WTC11 (cell line): ENCODE measurements at regions not wholly inside any gene's neighbourhood (a gene's known extent, or its start where the extent isn't known, plus 50 kb on each side); places are given as distances from the start of the nearest gene placed in this dataset.

ENCODE experiments used
- ATAC-seq: fragments of 200-7000 bp; cut with Tn5 transposase; 2 replicates; pipeline ENCODE4 v1.10.0; 2021; ENCODE audit warnings: mild to moderate bottlenecking, moderate library complexity
- CTCF ChIA-PET: fragments of 300-600 bp; sonication (Branson Sonifier 250); formaldehyde crosslinking; loops from one replicate; lab custom pipeline; 2021; ENCODE audit warnings: antibody characterized with exemption; lab: Charles Lee
- POLR2A ChIA-PET: fragments of 350-600 bp; sonication (Branson Sonifier 250); formaldehyde crosslinking; loops from one replicate; lab custom pipeline; 2021; ENCODE audit warnings: antibody characterized with exemption; lab: Charles Lee
- DNase-seq: peaks from one replicate; pipeline ENCODE4 v3.0.0; 2021; ENCODE audit warnings: low spot score
- H3K27ac Mint-ChIP-seq: 2 replicates; pipeline ENCODE4 v1.8.0; 2021; ENCODE audit warnings: mixed read lengths
- H3K27me3 Mint-ChIP-seq: 2 replicates; pipeline ENCODE4 v1.8.0; 2021; ENCODE audit warnings: low read depth, mild to moderate bottlenecking, moderate library complexity, mixed read lengths
- H3K36me3 Mint-ChIP-seq: 2 replicates; pipeline ENCODE4 v1.8.0; 2021; ENCODE audit warnings: mixed read lengths
- H3K4me1 Mint-ChIP-seq: 2 replicates; pipeline ENCODE4 v1.8.0; 2022; ENCODE audit warnings: mixed read lengths
- H3K4me3 Mint-ChIP-seq: 2 replicates; pipeline ENCODE4 v1.8.0; 2021; ENCODE audit warnings: mild to moderate bottlenecking, moderate library complexity, mixed read lengths
- H3K9me3 Mint-ChIP-seq: 2 replicates; pipeline ENCODE4 v1.8.0; 2021; ENCODE audit warnings: mixed read lengths
- ARID4B ChIP-seq: sonication (generic); formaldehyde crosslinking; IDR thresholded peaks from 2 replicates; pipeline ENCODE4 v1.8.0; 2023; ENCODE audit warnings: missing genetic modification reagents, mild to moderate bottlenecking, borderline replicate concordance
- CREB1 ChIP-seq: sonication (generic); formaldehyde crosslinking; IDR thresholded peaks from 2 replicates; pipeline ENCODE4 v1.8.0; 2023; ENCODE audit warnings: mild to moderate bottlenecking, missing genetic modification reagents
- CREM ChIP-seq: sonication (generic); formaldehyde crosslinking; IDR thresholded peaks from 2 replicates; pipeline ENCODE4 v1.8.1; 2022; ENCODE audit warnings: mild to moderate bottlenecking, missing genetic modification reagents, moderate library complexity
- E2F1 ChIP-seq: sonication (generic); formaldehyde crosslinking; IDR thresholded peaks from 2 replicates; pipeline ENCODE4 v1.8.0; 2022; ENCODE audit warnings: mild to moderate bottlenecking, missing genetic modification reagents
- GABPB1 ChIP-seq: sonication (generic); formaldehyde crosslinking; IDR thresholded peaks from 2 replicates; pipeline ENCODE4 v1.8.1; 2023; ENCODE audit warnings: mild to moderate bottlenecking, missing genetic modification reagents
- HMGXB4 ChIP-seq: sonication (generic); formaldehyde crosslinking; IDR thresholded peaks from 2 replicates; pipeline ENCODE4 v1.8.1; 2023; ENCODE audit warnings: mild to moderate bottlenecking, moderate library complexity, missing genetic modification reagents
- MAX ChIP-seq: sonication (generic); formaldehyde crosslinking; IDR thresholded peaks from 2 replicates; pipeline ENCODE4 v1.8.0; 2022; ENCODE audit warnings: mild to moderate bottlenecking, missing genetic modification reagents
- MXD4 ChIP-seq: fragments of 250-450 bp; sonication (Bioruptor Pico); IDR thresholded peaks from 2 replicates; pipeline ENCODE4 v1.8.0; 2021; ENCODE audit warnings: mild to moderate bottlenecking, moderate library complexity, borderline replicate concordance
- NR2C2 ChIP-seq: sonication (generic); formaldehyde crosslinking; IDR thresholded peaks from 2 replicates; pipeline ENCODE4 v1.8.0; 2022; ENCODE audit warnings: mild to moderate bottlenecking, missing genetic modification reagents
- PRDM15 ChIP-seq: sonication (generic); formaldehyde crosslinking; IDR thresholded peaks from 2 replicates; pipeline ENCODE4 v1.8.0; 2022; ENCODE audit warnings: missing genetic modification reagents
- TCF7 ChIP-seq: sonication (generic); formaldehyde crosslinking; IDR thresholded peaks from 2 replicates; pipeline ENCODE4 v1.8.0; 2022; ENCODE audit warnings: mild to moderate bottlenecking, low read depth, missing genetic modification reagents, moderate library complexity
- ZNF121 ChIP-seq: sonication (generic); formaldehyde crosslinking; IDR thresholded peaks from 2 replicates; pipeline ENCODE4 v1.8.0; 2023; ENCODE audit warnings: missing genetic modification reagents
- ZNF219 ChIP-seq: sonication (generic); formaldehyde crosslinking; IDR thresholded peaks from 2 replicates; pipeline ENCODE4 v1.8.0; 2023; ENCODE audit warnings: missing genetic modification reagents, mild to moderate bottlenecking, borderline replicate concordance
- ZNF671 ChIP-seq: fragments of 250-450 bp; sonication (Bioruptor Pico); IDR thresholded peaks from 2 replicates; pipeline ENCODE4 v1.8.0; 2021; ENCODE audit warnings: mild to moderate bottlenecking
- TF ChIP-seq, protein P1 (sequence below): sonication (generic); formaldehyde crosslinking; IDR thresholded peaks from 2 replicates; pipeline ENCODE4 v1.8.1; 2022; ENCODE audit warnings: mild to moderate bottlenecking, moderate library complexity, missing genetic modification reagents

- no peak for TF ChIP-seq ARID4B
Observed at GRCh38 chr4:34850421-34850820, 1393.9 kb downstream of the ARAP2 start (continued).

DNA sequence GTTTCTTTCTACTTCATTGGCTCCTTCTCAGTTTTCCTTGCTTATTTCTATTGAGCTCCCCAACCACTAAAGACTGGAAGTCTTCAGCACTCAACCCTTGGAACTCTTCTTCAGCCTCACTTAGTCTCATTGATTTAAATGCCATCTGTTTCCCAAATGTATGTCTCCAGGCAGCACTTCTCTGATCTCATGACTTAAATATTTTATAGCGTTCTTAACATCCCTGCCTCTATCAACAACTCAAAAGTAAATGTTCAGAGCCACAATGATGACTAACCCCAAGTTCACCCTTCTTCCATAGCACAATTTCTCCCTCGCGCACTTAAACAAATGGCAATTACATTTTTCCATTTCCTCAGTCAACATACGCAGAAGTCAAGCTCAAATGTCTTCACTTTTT lies 1393.3 kb downstream of the ARAP2 start:
- no peaks in the 10 kb centered on the region for H3K4me1 Mint-ChIP-seq
- no peaks in the 10 kb centered on the region for H3K36me3 Mint-ChIP-seq
- DNase-seq, result no peak
- ChIA-PET POLR2A (no interaction called here), CTCF (no interaction called here)
- H3K27me3 Mint-ChIP-seq, result no peaks in the 10 kb centered on the region
- no peak for ATAC-seq
- TF ChIP-seq ZNF671, result no peak
- no peak for TF ChIP-seq TCF7
- no peak for TF ChIP-seq HMGXB4
- no peak for TF ChIP-seq ZNF121 (CRISPR knock-in tag)
- no peak for TF ChIP-seq E2F1 (CRISPR knock-in tag)
- TF ChIP-seq GABPB1, result no peak
- no peak for TF ChIP-seq NR2C2 (CRISPR knock-in tag)
- TF ChIP-seq CREB1 (CRISPR knock-in tag), result no peak
- TF ChIP-seq PRDM15, result no peak
- no peak for TF ChIP-seq ZNF219 (CRISPR knock-in tag)
- no peak for TF ChIP-seq CREM
- no peak for TF ChIP-seq MAX (CRISPR knock-in tag)
- TF ChIP-seq MXD4, result no peak
- TF ChIP-seq, protein P1, sequence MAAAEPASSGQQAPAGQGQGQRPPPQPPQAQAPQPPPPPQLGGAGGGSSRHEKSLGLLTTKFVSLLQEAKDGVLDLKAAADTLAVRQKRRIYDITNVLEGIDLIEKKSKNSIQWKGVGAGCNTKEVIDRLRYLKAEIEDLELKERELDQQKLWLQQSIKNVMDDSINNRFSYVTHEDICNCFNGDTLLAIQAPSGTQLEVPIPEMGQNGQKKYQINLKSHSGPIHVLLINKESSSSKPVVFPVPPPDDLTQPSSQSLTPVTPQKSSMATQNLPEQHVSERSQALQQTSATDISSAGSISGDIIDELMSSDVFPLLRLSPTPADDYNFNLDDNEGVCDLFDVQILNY, result no peak
- H3K27ac Mint-ChIP-seq, result no peak overlapping the region
- H3K9me3 Mint-ChIP-seq, result no peaks in the 10 kb centered on the region
- no peak overlapping the region for H3K4me3 Mint-ChIP-seq
